ENCODE measurements at regions not wholly inside any gene's neighbourhood (a gene's known extent, or its start where the extent isn't known, plus 50 kb on each side); places are given as distances from the start of the nearest gene placed in this dataset.

- H3K4me3 ChIP-seq (ENCODE audit: control insufficient read depth, low read depth, low read length): no peak overlapping the region
- no peak for TF ChIP-seq CTCF (IDR thresholded peaks at IDR 0.05; ENCODE audit: control insufficient read depth, insufficient read depth, low read depth, low read length, missing control alignments)
- no peak for DNase-seq (ENCODE audit: low read depth)
These were observed 1398.6 kb downstream of the MRPL39 start for GRCh38 chr21:24208562-24209260.

- H3K4me3 ChIP-seq (ENCODE audit: control insufficient read depth, low read depth, low read length): no peak overlapping the region
- no peak for TF ChIP-seq CTCF (IDR thresholded peaks at IDR 0.05; ENCODE audit: control insufficient read depth, insufficient read depth, low read depth, low read length, missing control alignments)
- no peak for DNase-seq (ENCODE audit: low read depth)
These were observed 1402.0 kb downstream of the MRPL39 start for GRCh38 chr21:24205319-24205718.

- TF ChIP-seq CTCF (IDR thresholded peaks at IDR 0.05; ENCODE audit: control insufficient read depth, insufficient read depth, low read depth, low read length, missing control alignments): no peak
- DNase-seq (ENCODE audit: low read depth): no peak
- H3K4me3 ChIP-seq (ENCODE audit: control insufficient read depth, low read depth, low read length): no peak overlapping the region
These were observed 1402.6 kb downstream of the MRPL39 start for GRCh38 chr21:24204641-24205040.

- no peak overlapping the region for H3K4me3 ChIP-seq (ENCODE audit: control insufficient read depth, low read depth, low read length)
- DNase-seq (ENCODE audit: low read depth): no peak
- no peak for TF ChIP-seq CTCF (IDR thresholded peaks at IDR 0.05; ENCODE audit: control insufficient read depth, insufficient read depth, low read depth, low read length, missing control alignments)
These were observed 1407.2 kb downstream of the MRPL39 start for GRCh38 chr21:24200052-24200451.

- TF ChIP-seq CTCF (IDR thresholded peaks at IDR 0.05; ENCODE audit: control insufficient read depth, insufficient read depth, low read depth, low read length, missing control alignments): no peak
- DNase-seq (ENCODE audit: low read depth): no peak
- no peak overlapping the region for H3K4me3 ChIP-seq (ENCODE audit: control insufficient read depth, low read depth, low read length)
These were observed 1409.4 kb downstream of the MRPL39 start for GRCh38 chr21:24197923-24198322.

GRCh38 chr21:24197132-24197643 is 1410.1 kb downstream of the MRPL39 start:
- TF ChIP-seq CTCF (IDR thresholded peaks at IDR 0.05; ENCODE audit: control insufficient read depth, insufficient read depth, low read depth, low read length, missing control alignments): no peak
- H3K4me3 ChIP-seq (ENCODE audit: control insufficient read depth, low read depth, low read length): no peak overlapping the region
- no peak for DNase-seq (ENCODE audit: low read depth)

Data from AG09309 (cell line).